ENCODE measurements at regions not wholly inside any gene's neighbourhood (a gene's known extent, or its start where the extent isn't known, plus 50 kb on each side); places are given as distances from the start of the nearest gene placed in this dataset.
A peak's percentile ranks its signal among the peaks of the same experiment; 100 is the strongest.

GRCh38 chr16:73262931-73263330 lies 215.0 kb upstream of the ZFHX3 start:
- Mint-ChIP-seq H3K9me3 (peaks cover 5% of the 10 kb centered on the region), H3K27ac (no peak overlapping the region), H3K4me1 (ENCODE audit: unreplicated experiment) (peaks cover 1% of the 10 kb centered on the region), H3K4me3 (no peak overlapping the region), H3K36me3 (no peaks in the 10 kb centered on the region), H3K27me3 (peaks cover 4% of the 10 kb centered on the region)
- TF ChIP-seq CTCF (conservative IDR thresholded peaks at IDR 0.05), result no peak
- DNase-seq (ENCODE audit: extremely low spot score, unreplicated experiment), result no peak

- no peak overlapping the region for H3K4me3 Mint-ChIP-seq
- H3K27ac Mint-ChIP-seq, result no peak overlapping the region
- TF ChIP-seq CTCF (conservative IDR thresholded peaks at IDR 0.05), result no peak
- H3K9me3 Mint-ChIP-seq, result no peaks in the 10 kb centered on the region
- no peak for DNase-seq (ENCODE audit: extremely low spot score, unreplicated experiment)
- no peaks in the 10 kb centered on the region for H3K4me1 Mint-ChIP-seq (ENCODE audit: unreplicated experiment)
- H3K27me3 Mint-ChIP-seq, result no peaks in the 10 kb centered on the region
- H3K36me3 Mint-ChIP-seq, result no peaks in the 10 kb centered on the region
These were observed 207.1 kb upstream of the ZFHX3 start for GRCh38 chr16:73255031-73255430.

GRCh38 chr16:73253922-73254480 lies 206.1 kb upstream of the ZFHX3 start:
- Mint-ChIP-seq H3K4me1 (ENCODE audit: unreplicated experiment) (no peaks in the 10 kb centered on the region), H3K36me3 (no peaks in the 10 kb centered on the region), H3K27me3 (no peaks in the 10 kb centered on the region), H3K27ac (peak overlapping the region; percentile 55), H3K9me3 (no peaks in the 10 kb centered on the region), H3K4me3 (no peak overlapping the region)
- DNase-seq (ENCODE audit: extremely low spot score, unreplicated experiment), result no peak
- no peak for TF ChIP-seq CTCF (conservative IDR thresholded peaks at IDR 0.05)

- H3K36me3 Mint-ChIP-seq, result no peaks in the 10 kb centered on the region
- H3K4me3 Mint-ChIP-seq, result no peak overlapping the region
- no peak overlapping the region for H3K27ac Mint-ChIP-seq
- no peaks in the 10 kb centered on the region for H3K4me1 Mint-ChIP-seq (ENCODE audit: unreplicated experiment)
- no peak for DNase-seq (ENCODE audit: extremely low spot score, unreplicated experiment)
- H3K9me3 Mint-ChIP-seq, result no peaks in the 10 kb centered on the region
- no peaks in the 10 kb centered on the region for H3K27me3 Mint-ChIP-seq
- no peak for TF ChIP-seq CTCF (conservative IDR thresholded peaks at IDR 0.05)
These were observed 204.5 kb upstream of the ZFHX3 start for GRCh38 chr16:73252446-73252845.

GRCh38 chr16:73251608-73252007 lies 203.7 kb upstream of the ZFHX3 start:
- no peak for TF ChIP-seq CTCF (conservative IDR thresholded peaks at IDR 0.05)
- Mint-ChIP-seq H3K9me3 (no peaks in the 10 kb centered on the region), H3K27me3 (no peaks in the 10 kb centered on the region), H3K27ac (no peak overlapping the region), H3K4me3 (no peak overlapping the region), H3K4me1 (ENCODE audit: unreplicated experiment) (no peaks in the 10 kb centered on the region), H3K36me3 (no peaks in the 10 kb centered on the region)
- no peak for DNase-seq (ENCODE audit: extremely low spot score, unreplicated experiment)

- Mint-ChIP-seq H3K9me3 (no peaks in the 10 kb centered on the region), H3K4me1 (ENCODE audit: unreplicated experiment) (no peaks in the 10 kb centered on the region), H3K27ac (no peak overlapping the region), H3K27me3 (no peaks in the 10 kb centered on the region), H3K36me3 (no peaks in the 10 kb centered on the region), H3K4me3 (no peak overlapping the region)
- no peak for TF ChIP-seq CTCF (conservative IDR thresholded peaks at IDR 0.05)
- no peak for DNase-seq (ENCODE audit: extremely low spot score, unreplicated experiment)
These were observed 200.4 kb upstream of the ZFHX3 start for GRCh38 chr16:73248316-73248715.
